Caco-2 (cell line): ENCODE measurements at regions not wholly inside any gene's neighbourhood (a gene's known extent, or its start where the extent isn't known, plus 50 kb on each side); places are given as distances from the start of the nearest gene placed in this dataset.

ENCODE experiments used
- BruUV-seq: library from RNA; stranded (reverse); fragments of 400-500 nt; replicated peaks from 2 replicates; lab custom pipeline; 2021; lab: Mats Ljungman, UMichigan
- CTCF ChIA-PET: fragments of 300-600 bp; sonication (Branson Sonifier 250); formaldehyde crosslinking; loops from one replicate; lab custom pipeline; 2022; ENCODE audit warnings: antibody characterized with exemption; lab: Charles Lee
- POLR2A ChIA-PET: fragments of 300-600 bp; sonication (Branson Sonifier 250); formaldehyde crosslinking; loops from one replicate; lab custom pipeline; 2022; ENCODE audit warnings: antibody characterized with exemption; lab: Charles Lee
- DNase-seq, 2 experiments: peaks; one replicate each; pipeline versions ENCODE4 v3.0.0 to v3.0.0-alpha.2; 2020 to 2022
- H3K27me3 ChIP-seq: replicated peaks from 2 replicates; pipeline ENCODE4 v1.6.0; 2011; ENCODE audit warnings: low read length; ENCODE audit not compliant: control insufficient read depth, insufficient read depth
- H3K36me3 ChIP-seq: 2 replicates; pipeline ENCODE4 v1.5.1; 2011; ENCODE audit warnings: low read length; ENCODE audit not compliant: control insufficient read depth, insufficient read depth
- H3K4me1 ChIP-seq: fragments of 250-450 bp; sonication (Bioruptor Pico); 2 replicates; pipeline ENCODE4 v1.5.1; 2020; ENCODE audit warnings: mild to moderate bottlenecking
- H3K4me3 ChIP-seq: 2 replicates; pipeline ENCODE4 v1.5.1; 2011; ENCODE audit warnings: low read depth, mild to moderate bottlenecking, control low read depth, low read length
- H3K9me3 ChIP-seq: fragments of 250-450 bp; sonication (Bioruptor Pico); 2 replicates; pipeline ENCODE4 v1.5.1; 2020; ENCODE audit warnings: mild to moderate bottlenecking, moderate library complexity
- H3K27ac Mint-ChIP-seq: one replicate; pipeline ENCODE4 v1.8.0; 2022; ENCODE audit warnings: mixed read lengths; ENCODE audit not compliant: unreplicated experiment
- H3K27me3 Mint-ChIP-seq: one replicate; pipeline ENCODE4 v1.8.0; 2022; ENCODE audit warnings: mixed read lengths; ENCODE audit not compliant: insufficient read depth, unreplicated experiment
- H3K36me3 Mint-ChIP-seq: one replicate; pipeline ENCODE4 v1.8.0; 2022; ENCODE audit warnings: mild to moderate bottlenecking, mixed read lengths; ENCODE audit not compliant: insufficient read depth, unreplicated experiment
- H3K4me1 Mint-ChIP-seq: one replicate; pipeline ENCODE4 v1.8.0; 2022; ENCODE audit warnings: low read depth, mixed read lengths; ENCODE audit not compliant: unreplicated experiment
- H3K4me3 Mint-ChIP-seq: one replicate; pipeline ENCODE4 v1.8.0; 2022; ENCODE audit warnings: mild to moderate bottlenecking, moderate library complexity, mixed read lengths; ENCODE audit not compliant: unreplicated experiment
- H3K9me3 Mint-ChIP-seq: one replicate; pipeline ENCODE4 v1.8.0; 2022; ENCODE audit warnings: mixed read lengths; ENCODE audit not compliant: unreplicated experiment
- CTCF ChIP-seq, 2 experiments: fragments of 200-600 bp in 1 of 2; IDR thresholded peaks; 1 replicate in 1 of 2; 2 replicates in 1 of 2; pipeline versions ENCODE4 v1.5.1 to v1.8.0; 2011 to 2022; ENCODE audit warnings: antibody characterized with exemption in 1 of 2, control low read depth in 1 of 2, inconsistent platforms in 1 of 2, low read depth in 1 of 2, low read length in 1 of 2, mild to moderate bottlenecking in 1 of 2, moderate library complexity in 1 of 2; ENCODE audit not compliant: insufficient read depth in 1 of 2, severe bottlenecking in 1 of 2, unreplicated experiment in 1 of 2
- intact Hi-C: fragments of 100-400 bp; cut with micrococcal nuclease; formaldehyde crosslinking; loops from one replicate; pipeline ENCODE4 v1.10.0; 2022; ENCODE audit not compliant: unreplicated experiment

GRCh38 chr12:60399064-60399463 lies 803.2 kb downstream of the SLC16A7 start:
- H3K27me3 Mint-ChIP-seq, result peaks cover 5% of the 10 kb centered on the region
- ChIA-PET POLR2A (no interaction called here), CTCF (no interaction called here)
- Histone ChIP-seq H3K36me3 (no peaks in the 10 kb centered on the region), H3K4me3 (no peak overlapping the region), H3K4me1 (no peaks in the 10 kb centered on the region), H3K9me3 (no peaks in the 10 kb centered on the region), H3K27me3 (no peaks in the 10 kb centered on the region)
- no peak for DNase-seq
- no peak for TF ChIP-seq CTCF (IDR thresholded peaks at IDR 0.05; ENCODE audit: insufficient read depth in 1 of 2, low read depth in 1 of 2, low read length in 1 of 2, severe bottlenecking in 1 of 2, unreplicated experiment in 1 of 2)
- BruUV-seq, result no TSS peak
- no peak overlapping the region for H3K4me3 Mint-ChIP-seq
- no peaks in the 10 kb centered on the region for H3K36me3 Mint-ChIP-seq
- H3K4me1 Mint-ChIP-seq, result no peaks in the 10 kb centered on the region
- intact Hi-C loops, result no loop called here
- H3K27ac Mint-ChIP-seq, result no peak overlapping the region
- H3K9me3 Mint-ChIP-seq, result no peaks in the 10 kb centered on the region

GRCh38 chr12:60402996-60403395 lies 807.2 kb downstream of the SLC16A7 start:
- intact Hi-C loops, result no loop called here
- Histone ChIP-seq H3K4me1 (no peaks in the 10 kb centered on the region), H3K27me3 (no peaks in the 10 kb centered on the region), H3K36me3 (no peaks in the 10 kb centered on the region), H3K4me3 (no peak overlapping the region), H3K9me3 (no peaks in the 10 kb centered on the region)
- ChIA-PET POLR2A (no interaction called here), CTCF (no interaction called here)
- Mint-ChIP-seq H3K9me3 (no peaks in the 10 kb centered on the region), H3K36me3 (no peaks in the 10 kb centered on the region), H3K4me3 (no peak overlapping the region), H3K27me3 (peaks cover 5% of the 10 kb centered on the region), H3K4me1 (no peaks in the 10 kb centered on the region), H3K27ac (no peak overlapping the region)
- BruUV-seq, result no TSS peak
- no peak for TF ChIP-seq CTCF (IDR thresholded peaks at IDR 0.05; ENCODE audit: insufficient read depth in 1 of 2, low read depth in 1 of 2, low read length in 1 of 2, severe bottlenecking in 1 of 2, unreplicated experiment in 1 of 2)
- DNase-seq, result no peak

- H3K4me1 Mint-ChIP-seq, result no peaks in the 10 kb centered on the region
- no peak overlapping the region for H3K27ac Mint-ChIP-seq
- peaks cover 9% of the 10 kb centered on the region for H3K9me3 Mint-ChIP-seq
- Histone ChIP-seq H3K9me3 (no peaks in the 10 kb centered on the region), H3K36me3 (no peaks in the 10 kb centered on the region), H3K4me1 (no peaks in the 10 kb centered on the region), H3K27me3 (no peaks in the 10 kb centered on the region), H3K4me3 (no peak overlapping the region)
- TF ChIP-seq CTCF (IDR thresholded peaks at IDR 0.05; ENCODE audit: insufficient read depth in 1 of 2, low read depth in 1 of 2, low read length in 1 of 2, severe bottlenecking in 1 of 2, unreplicated experiment in 1 of 2), result no peak
- no peaks in the 10 kb centered on the region for H3K36me3 Mint-ChIP-seq
- ChIA-PET CTCF (no interaction called here), POLR2A (no interaction called here)
- no peak overlapping the region for H3K4me3 Mint-ChIP-seq
- BruUV-seq, result no TSS peak
- no peak for DNase-seq
- intact Hi-C loops, result no loop called here
- no peaks in the 10 kb centered on the region for H3K27me3 Mint-ChIP-seq
Observed at GRCh38 chr12:60415351-60415750, 819.5 kb downstream of the SLC16A7 start.
